HG02610 (cell line): ENCODE measurements at regions not wholly inside any gene's neighbourhood (a gene's known extent, or its start where the extent isn't known, plus 50 kb on each side); places are given as distances from the start of the nearest gene placed in this dataset.

ENCODE experiments used
- ATAC-seq: cut with Tn5 transposase; IDR thresholded peaks from one replicate; pipeline ENCODE4 v1.9.1; 2021; ENCODE audit warnings: mild to moderate bottlenecking, moderate library complexity; ENCODE audit not compliant: unreplicated experiment

DNA sequence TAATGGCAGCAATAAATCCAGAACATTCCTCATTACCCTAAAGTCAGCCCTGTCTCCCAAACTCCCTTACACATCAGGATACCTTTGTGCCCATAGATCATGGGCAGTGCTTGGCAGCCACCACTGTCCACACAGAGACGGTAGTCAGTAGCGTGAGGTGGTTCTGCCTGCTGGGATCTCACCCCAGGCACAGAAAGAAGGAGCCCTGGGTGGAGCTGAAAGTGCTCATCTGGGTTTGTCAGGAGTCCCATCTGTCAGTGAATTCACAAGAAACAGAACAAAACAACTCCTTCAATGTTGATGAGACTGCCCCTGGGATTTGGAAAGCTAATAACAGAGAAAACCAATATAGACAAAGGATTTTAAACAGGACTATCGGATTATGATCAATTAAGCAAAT is 90.2 kb upstream of the PRSS58 start:
- no peak for ATAC-seq

DNA sequence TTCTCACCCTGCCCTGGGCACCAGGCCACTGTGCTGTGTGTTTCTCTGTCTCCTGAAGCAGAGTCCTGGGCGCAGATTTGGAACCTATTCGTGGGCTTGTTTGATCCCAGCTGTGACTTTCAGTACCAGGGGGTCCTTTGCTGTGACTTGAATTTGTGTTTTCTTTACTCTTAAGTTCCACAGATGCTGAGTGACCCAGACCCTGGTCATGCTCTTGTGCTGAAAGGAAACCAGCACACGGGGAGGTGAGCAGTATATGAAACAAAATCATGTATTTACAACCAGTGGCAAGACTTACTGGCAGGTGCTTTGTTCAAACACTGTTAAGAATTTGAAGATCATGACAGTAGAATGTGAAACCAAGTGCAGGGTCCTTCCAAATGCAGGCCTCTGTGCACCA is 89.2 kb upstream of the PRSS58 start:
- no peak for ATAC-seq

DNA sequence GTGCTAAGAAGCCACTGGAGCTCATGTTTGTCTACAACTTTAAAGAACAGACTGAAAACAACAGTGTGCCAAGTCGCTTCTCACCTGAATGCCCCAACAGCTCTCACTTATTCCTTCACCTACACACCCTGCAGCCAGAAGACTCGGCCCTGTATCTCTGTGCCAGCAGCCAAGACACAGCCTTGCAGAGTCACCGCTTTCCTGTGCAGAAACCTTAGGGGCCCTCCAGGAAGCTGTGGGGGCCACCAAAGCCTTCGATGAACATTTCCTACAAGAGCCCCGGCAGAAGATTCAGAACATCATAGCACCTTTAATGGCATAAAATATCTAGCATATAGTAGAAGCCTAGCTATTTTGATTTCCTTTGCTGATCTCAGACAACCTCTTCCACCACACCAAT is 88.0 kb upstream of the PRSS58 start:
- ATAC-seq, result no peak

DNA sequence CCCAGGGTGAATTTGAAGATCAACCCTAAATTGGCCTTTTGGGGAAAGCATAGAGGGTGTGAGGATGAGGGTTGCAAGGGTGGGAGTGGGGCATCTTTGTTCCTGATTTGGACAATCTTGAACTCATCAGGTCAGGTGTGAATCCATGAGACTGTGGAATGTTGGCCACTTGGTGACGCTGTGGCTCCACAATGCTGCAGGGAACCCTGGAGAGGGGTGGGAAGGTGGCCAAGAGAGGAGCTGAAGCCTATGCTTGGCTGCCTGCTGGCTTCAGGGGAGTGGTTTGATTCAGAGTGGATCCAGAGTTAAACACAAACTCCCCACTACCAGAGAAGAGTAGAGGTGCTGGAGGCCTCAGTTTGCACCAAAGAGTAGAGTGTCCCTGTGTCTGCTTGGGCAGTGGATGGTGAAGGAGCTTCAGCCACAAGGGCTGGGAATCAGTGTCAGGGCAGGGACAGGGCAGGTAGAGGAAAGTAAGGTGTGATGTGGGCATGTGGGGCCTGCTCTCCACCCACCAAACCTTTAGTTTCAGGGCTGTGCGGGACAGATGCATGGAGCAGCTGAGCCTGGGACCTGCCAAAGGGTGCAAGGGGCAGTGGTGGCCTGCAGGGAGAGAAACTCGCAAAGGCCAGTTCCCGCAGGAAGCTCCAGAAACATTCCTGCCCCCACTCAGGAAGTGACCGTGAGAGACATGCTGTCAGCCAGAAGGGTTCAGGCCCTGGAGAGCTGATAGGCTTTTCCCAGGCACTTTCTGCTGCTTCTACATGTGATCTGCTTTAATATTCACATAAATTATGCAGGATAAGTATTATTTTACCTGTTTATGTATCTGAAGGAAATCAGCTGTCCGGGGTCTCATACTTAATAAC is 81.0 kb upstream of the PRSS58 start:
- no peak for ATAC-seq

DNA sequence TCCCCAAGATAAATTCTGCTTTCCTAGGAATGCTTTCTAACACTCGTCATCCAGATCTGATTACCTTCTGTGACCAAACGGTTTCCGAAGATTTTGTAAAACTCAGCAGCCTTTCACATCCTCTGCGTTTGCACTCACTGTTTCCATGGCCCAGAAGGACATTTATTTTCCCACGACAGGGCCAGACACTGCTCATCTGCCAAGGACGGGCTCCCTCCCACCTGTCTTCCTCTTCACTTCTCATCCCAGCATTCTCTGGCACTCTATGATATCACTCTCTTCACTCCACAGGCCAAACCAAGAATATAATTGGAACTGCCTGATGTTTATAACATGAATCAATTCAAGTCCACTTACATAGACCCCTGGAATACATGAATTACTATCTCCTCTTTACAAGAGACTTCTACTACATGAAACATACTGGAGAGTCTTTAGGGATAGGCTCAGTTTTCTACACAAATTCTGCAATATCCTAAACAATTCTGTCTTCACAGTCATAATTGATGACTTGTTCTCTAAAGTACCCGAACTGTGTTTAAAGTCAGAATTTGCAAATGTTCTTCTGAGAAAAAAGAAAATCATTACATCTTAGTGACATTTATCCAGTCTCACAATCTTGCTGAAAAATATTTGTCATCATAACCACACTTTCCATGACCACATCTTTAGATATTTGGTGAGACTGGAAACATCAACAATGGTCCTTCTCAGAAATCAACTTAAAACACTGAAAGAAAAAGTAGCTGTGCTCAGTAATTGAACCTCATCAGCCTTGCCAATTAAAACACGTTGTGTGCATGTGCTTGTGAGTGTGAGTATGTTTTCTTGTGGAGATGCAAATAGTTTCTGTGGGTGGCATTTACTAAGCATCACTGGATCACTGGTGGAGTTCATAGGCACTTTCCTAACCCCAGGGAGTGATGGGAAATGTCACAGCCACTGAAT is 79.5 kb upstream of the PRSS58 start:
- ATAC-seq, result no peak

DNA sequence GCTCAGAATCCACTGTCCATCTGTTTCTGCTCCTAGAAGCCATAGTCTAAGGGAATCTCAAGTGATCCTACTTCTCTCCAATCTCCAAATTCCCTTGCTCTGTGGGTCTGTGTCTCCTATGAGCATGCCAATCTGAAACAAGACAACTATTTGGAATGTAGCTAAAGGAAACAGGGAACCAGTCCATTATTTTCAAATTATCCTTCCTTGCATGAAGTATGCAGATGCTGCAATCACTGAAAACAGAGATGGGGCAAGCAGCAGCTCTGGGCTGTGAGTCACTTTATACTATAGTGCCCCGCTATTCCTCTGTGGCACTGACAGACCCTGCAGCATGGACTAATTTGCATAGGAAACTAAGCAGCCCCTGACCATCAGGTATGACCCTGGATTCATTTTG is 76.9 kb upstream of the PRSS58 start:
- ATAC-seq, result no peak

DNA sequence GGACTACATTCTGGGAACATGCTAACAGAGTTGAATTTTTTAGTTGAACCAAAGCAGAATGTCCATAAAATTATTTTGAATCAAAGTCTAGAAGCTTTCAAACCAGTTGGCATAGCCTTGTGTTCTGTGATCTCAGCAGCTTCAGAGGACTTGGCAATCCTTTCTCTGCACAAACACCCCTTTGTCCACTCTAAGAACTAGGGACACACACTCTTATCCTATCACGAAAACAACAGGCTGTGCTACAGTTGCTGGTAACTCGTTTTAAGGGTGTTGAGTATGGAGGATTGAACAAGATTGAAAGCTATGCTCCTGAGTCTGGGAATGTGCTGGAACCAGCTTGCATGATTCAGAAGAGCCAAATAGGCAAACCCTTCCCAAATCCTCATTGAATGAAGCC is 76.4 kb upstream of the PRSS58 start:
- no peak for ATAC-seq

DNA sequence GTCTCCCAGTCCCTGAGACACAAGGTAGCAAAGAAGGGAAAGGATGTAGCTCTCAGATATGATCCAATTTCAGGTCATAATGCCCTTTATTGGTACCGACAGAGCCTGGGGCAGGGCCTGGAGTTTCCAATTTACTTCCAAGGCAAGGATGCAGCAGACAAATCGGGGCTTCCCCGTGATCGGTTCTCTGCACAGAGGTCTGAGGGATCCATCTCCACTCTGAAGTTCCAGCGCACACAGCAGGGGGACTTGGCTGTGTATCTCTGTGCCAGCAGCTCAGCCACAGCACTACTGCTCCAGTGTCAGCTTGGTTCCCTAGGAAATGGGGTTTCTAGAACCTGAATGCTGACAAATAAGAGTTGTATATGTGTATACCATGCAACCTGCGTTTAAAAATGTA is 74.6 kb upstream of the PRSS58 start:
- no peak for ATAC-seq

DNA sequence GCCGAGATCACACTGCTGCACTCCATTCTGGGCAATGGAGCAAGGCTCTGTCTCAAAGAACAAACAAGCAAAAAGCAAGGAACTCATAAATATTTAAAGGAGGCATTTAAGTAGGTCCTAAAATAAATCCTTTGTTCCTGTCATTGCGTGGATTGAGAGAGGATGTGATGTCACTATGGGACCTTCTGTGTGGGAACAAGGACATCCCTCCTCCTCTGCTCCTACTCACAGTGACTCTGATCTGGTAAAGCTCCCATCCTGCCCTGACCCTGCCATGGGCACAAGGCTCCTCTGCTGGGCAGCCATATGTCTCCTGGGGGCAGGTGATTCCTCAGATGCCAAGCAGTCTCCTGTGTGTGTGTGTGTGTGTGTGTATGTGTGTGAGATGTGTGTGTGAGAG is 74.1 kb upstream of the PRSS58 start:
- no peak for ATAC-seq

DNA sequence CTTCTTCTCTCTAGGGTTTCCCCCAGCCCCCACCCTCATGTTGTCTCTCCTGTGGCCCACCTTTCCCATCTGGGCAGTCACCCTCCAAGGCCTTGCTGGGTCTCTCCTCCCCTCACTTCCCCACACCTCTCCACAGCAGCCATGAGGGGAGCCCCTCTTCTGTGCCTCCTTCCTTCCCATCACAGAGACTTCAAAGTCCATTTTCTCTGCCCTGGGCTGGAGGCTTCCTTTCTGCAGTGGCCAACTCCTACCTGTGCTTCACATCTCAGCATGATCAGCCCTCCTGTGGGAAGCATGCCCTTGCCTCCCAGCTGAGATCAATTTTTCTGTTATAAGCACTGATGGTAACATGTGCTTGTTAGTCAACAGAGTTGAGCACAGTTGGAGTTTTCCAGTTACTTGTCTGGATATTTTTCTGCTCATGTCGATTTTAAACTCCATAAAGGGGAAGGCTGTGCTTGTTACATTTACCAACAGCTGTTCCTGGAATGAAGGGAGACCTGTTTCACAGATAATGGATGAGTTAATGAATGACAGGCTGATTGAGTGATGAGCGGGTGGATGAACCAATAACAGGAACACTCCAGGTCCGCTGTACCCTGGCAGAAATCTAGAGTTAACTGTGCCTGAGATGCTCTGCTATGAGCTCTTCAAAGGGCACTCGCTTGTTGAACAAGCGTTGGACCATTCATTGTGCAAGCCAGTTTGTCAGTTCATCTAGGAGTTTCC is 71.4 kb upstream of the PRSS58 start:
- no peak for ATAC-seq

DNA sequence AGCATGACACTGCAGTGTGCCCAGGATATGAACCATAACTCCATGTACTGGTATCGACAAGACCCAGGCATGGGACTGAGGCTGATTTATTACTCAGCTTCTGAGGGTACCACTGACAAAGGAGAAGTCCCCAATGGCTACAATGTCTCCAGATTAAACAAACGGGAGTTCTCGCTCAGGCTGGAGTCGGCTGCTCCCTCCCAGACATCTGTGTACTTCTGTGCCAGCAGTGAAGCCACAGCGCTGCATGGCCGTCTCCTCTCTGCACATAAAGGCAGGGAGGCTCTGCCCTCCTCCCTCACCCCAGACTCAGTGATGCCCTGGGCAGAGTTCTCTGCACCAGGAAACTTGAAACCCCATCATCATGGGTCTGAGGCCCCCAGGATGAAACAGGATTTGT is 70.7 kb upstream of the PRSS58 start:
- ATAC-seq, result no peak

DNA sequence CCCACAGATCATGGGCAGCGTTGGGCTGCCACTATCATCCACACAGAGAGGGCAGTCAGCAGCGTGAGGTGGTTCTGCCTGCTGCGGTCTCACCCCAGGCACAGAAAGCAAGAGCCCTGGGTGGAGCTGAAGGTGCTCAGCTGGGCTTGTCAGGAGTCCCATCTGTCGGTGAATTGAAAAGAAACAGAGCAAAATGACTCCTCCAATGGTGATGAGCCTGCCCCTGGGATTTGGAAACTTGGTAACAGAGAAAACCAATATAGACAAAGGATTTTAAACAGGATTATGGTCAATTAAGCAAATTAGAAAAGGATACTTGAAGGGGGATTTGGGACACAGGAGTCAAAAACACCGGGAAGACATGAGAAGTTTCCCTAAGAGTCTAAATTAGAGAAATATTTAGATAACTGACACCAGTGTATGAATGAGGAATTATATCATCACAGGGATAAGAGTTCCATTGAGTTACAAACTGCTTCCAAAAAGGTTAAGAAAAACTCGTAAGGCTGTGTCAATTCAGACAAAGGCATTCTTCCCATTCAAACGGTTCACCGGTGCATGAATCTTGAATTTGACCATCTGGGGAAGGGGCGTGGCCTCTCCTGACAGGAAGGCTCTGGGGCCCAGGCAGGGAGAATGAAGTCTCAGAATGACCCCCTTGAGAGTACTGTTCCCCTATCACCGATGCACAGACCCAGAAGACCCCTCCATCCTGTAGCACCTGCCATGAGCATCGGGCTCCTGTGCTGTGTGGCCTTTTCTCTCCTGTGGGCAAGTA is 70.0 kb upstream of the PRSS58 start:
- no peak for ATAC-seq

DNA sequence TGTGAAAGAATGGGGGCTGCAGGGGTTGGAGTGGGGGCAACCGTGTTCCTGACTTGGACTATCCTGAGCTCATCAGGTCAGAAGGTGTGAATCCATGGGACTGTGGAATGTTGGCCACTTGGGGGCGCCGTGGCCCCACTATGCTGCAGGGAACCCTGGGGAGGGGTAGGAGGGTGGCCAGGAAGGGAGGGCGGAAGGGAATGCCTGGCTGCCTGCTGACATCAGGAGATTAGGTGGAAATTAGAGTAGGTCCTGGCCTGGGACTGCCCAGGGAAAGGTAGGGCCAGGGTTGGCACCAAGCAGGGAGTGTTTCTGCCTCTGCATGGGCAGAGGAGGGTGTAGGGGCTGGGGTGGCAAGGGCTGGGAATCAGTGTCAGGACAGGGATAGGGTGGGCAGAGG is 65.8 kb upstream of the PRSS58 start:
- ATAC-seq, result no peak

DNA sequence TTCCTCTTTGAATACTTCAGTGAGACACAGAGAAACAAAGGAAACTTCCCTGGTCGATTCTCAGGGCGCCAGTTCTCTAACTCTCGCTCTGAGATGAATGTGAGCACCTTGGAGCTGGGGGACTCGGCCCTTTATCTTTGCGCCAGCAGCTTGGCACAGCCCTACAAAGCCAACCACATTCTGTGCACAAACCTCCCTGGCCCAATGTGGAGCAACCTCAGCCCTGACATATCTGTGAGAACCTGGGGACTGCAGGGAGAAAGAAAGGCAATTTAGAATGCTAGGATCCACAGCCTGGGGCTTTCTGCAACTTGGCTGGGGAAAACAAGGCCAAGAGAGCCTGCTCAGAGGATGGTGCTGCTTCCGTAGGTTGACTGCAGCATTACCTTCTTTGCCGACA is 63.5 kb upstream of the PRSS58 start:
- ATAC-seq, result no peak

DNA sequence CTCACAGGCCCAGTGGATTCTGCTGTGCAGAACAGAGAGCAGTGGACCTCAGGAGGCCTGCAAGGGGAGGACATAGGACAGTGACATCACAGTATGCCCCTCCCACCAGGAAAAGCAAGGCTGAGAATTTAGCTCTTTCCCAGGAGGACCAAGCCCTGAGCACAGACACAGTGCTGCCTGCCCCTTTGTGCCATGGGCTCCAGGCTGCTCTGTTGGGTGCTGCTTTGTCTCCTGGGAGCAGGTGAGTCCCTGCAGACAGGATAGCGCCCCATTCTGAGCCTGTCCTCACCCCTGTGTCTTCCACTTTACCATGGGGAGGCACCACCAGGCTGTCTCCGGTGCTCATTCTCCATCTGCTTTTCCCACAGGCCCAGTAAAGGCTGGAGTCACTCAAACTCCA is 63.0 kb upstream of the PRSS58 start:
- ATAC-seq, result no peak

DNA sequence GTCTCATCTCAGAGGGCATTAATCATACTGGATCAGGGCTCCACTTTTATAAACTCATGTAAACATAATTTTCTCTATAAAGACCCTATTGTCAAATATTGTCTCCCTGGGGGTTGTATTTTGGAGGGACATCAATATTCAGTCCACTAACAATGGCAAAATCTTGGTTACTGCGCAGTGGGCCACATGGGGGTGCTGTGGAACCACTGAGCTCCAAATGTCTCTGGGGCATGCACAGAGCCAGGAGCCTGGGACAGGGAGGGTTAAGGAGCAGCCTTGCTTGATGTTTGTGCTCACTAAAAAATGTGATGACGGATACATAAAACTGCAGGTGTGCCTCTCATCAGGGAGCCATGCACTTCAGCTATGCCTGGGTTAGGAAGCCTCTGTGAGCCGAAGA is 62.1 kb upstream of the PRSS58 start:
- ATAC-seq, result no peak

DNA sequence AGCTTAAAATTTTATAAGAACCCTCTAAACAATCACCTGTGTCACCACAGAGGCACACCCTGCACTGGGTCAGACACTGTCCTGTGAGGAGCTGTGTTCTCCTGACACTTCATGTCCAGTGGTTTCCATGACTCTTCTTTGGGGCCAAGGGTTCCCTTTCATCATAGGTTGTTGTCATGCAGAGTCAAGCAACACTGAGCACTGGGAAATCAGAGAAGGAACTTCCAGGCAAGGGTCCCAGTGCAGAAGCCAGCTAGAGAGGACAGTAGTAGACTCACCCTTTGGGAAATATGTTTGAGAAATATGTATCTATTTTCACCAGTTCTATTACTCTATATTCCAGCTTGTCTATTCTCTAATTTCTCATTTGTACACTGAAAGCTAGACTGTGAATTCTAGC is 56.4 kb upstream of the PRSS58 start:
- ATAC-seq, result no peak

DNA sequence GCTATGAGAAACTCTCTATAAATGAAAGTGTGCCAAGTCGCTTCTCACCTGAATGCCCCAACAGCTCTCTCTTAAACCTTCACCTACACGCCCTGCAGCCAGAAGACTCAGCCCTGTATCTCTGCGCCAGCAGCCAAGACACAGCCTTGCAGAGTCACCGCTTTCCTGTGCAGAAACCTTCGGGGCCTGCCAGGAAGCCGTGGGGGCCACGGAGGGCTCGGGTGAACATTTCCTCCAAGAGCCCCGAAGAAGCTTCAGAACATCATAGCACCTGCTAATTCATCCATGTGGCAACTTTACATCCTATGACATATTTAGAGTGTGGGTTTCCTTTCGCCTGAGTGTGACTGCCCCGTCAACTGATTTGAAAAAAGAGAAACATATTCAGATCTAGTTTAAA is 55.7 kb upstream of the PRSS58 start:
- ATAC-seq, result peak; percentile 38

DNA sequence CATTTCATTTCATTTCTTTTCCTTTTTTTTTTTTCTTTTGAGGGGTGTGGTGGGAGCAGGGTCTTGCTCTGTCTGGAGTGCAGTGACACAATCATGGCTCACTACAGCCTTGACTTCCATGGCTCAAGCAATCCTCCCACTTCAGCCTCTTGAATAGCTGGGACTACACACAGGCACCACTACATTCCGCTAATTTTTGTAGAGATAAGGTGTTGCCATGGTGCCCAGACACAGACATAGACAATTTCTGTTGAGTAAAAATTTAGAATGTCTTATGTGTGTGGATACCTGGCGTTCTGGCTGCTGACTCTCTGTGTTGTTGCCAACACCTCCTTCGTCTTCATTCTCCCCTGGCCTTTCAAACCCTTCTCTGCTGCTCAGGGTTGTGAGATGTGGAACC is 54.0 kb upstream of the PRSS58 start:
- ATAC-seq, result no peak

DNA sequence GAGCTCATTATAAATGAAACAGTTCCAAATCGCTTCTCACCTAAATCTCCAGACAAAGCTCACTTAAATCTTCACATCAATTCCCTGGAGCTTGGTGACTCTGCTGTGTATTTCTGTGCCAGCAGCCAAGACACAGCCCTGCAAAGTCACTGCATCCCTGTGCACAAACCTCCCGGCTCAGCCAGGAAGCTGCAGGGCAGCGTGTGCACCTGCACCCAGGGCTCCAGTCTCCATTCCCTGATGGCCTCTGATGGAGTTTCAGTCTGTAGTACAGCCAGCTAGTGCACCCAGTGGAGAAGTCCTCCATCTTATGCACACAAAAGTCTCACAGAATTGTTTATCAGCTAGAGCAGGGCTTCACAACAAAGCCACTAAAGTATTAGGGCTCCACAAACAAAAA is 51.1 kb upstream of the PRSS58 start:
- no peak for ATAC-seq

DNA sequence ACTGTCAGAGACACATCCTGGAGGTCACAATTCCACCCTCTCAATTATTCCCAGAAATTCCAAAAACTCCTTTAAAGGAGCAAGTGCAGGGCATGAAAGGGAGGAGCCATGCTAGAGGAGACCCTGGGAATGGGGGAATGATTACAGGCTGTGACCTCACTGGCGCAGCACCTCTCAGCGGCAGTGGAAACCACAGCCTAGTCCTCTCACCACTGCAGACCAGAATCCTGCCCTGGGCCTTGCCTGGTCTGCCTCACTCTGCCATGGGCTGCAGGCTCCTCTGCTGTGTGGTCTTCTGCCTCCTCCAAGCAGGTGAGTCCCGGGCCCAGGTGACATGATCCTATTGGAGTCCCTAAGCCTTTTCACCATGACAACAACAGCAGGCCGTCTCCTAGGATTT is 50.5 kb upstream of the PRSS58 start:
- no peak for ATAC-seq
